NT2/D1 (cell line): ENCODE measurements at regions not wholly inside any gene's neighbourhood (a gene's known extent, or its start where the extent isn't known, plus 50 kb on each side); places are given as distances from the start of the nearest gene placed in this dataset.

Experiments used
- DNase-seq: peaks from one replicate; pipeline ENCODE4 v3.0.0-alpha.2; 2011; ENCODE audit warnings: low read depth, low spot score
- H3K27me3 ChIP-seq: 2 replicates; pipeline ENCODE4 v1.6.0; 2011; ENCODE audit warnings: mild to moderate bottlenecking; ENCODE audit not compliant: insufficient read length, insufficient read depth
- H3K36me3 ChIP-seq: 2 replicates; pipeline ENCODE4 v1.6.1; 2011; ENCODE audit warnings: mild to moderate bottlenecking, low read length, mixed read lengths; ENCODE audit not compliant: insufficient read depth, insufficient read length
- H3K4me1 ChIP-seq: 2 replicates; pipeline ENCODE4 v1.5.1; 2011; ENCODE audit not compliant: insufficient read depth, insufficient read length
- H3K4me3 ChIP-seq: 2 replicates; pipeline ENCODE4 v1.5.1; 2011; ENCODE audit warnings: low read depth; ENCODE audit not compliant: insufficient read length
- H3K9ac ChIP-seq: 2 replicates; pipeline ENCODE4 v1.6.0; 2011; ENCODE audit warnings: low read depth; ENCODE audit not compliant: insufficient read length
- H3K9me3 ChIP-seq: 2 replicates; pipeline ENCODE4 v1.5.1; 2011; ENCODE audit warnings: mild to moderate bottlenecking, low read length; ENCODE audit not compliant: insufficient read depth
- SUZ12 ChIP-seq: IDR thresholded peaks from 2 replicates; pipeline ENCODE4 v1.6.1; 2011; ENCODE audit not compliant: insufficient read length, insufficient read depth; ENCODE audit errors: extremely low read depth
- YY1 ChIP-seq: IDR thresholded peaks from 2 replicates; pipeline ENCODE4 v1.6.1; 2011; ENCODE audit not compliant: insufficient read length, insufficient read depth
- ZNF274 ChIP-seq: IDR thresholded peaks from 2 replicates; pipeline ENCODE4 v1.6.1; 2011; ENCODE audit warnings: mild to moderate bottlenecking, low read depth, low read length

- no peaks in the 10 kb centered on the region for H3K9me3 ChIP-seq
- H3K36me3 ChIP-seq = no peaks in the 10 kb centered on the region
- no peak overlapping the region for H3K4me3 ChIP-seq
- H3K27me3 ChIP-seq = no peaks in the 10 kb centered on the region
- TF ChIP-seq YY1 (no peak), SUZ12 (no peak), ZNF274 (no peak)
- no peak for DNase-seq
- H3K4me1 ChIP-seq = no peaks in the 10 kb centered on the region
- H3K9ac ChIP-seq = no peak overlapping the region
Observed at GRCh38 chr11:116136987-116137674, 632.9 kb upstream of the CADM1 start.

GRCh38 chr11:116135891-116136290, 631.7 kb upstream of the CADM1 start:
- Histone ChIP-seq H3K4me1 (no peaks in the 10 kb centered on the region), H3K9ac (no peak overlapping the region), H3K9me3 (no peaks in the 10 kb centered on the region), H3K36me3 (no peaks in the 10 kb centered on the region), H3K27me3 (no peaks in the 10 kb centered on the region), H3K4me3 (no peak overlapping the region)
- TF ChIP-seq ZNF274 (no peak), SUZ12 (no peak), YY1 (no peak)
- no peak for DNase-seq

GRCh38 chr11:116134450-116134849, 630.2 kb upstream of the CADM1 start:
- no peaks in the 10 kb centered on the region for H3K9me3 ChIP-seq
- no peak for TF ChIP-seq YY1
- no peak overlapping the region for H3K4me3 ChIP-seq
- H3K9ac ChIP-seq = no peak overlapping the region
- H3K36me3 ChIP-seq = no peaks in the 10 kb centered on the region
- no peak for DNase-seq
- no peaks in the 10 kb centered on the region for H3K27me3 ChIP-seq
- H3K4me1 ChIP-seq = no peaks in the 10 kb centered on the region

GRCh38 chr11:116132273-116132978, 628.2 kb upstream of the CADM1 start:
- Histone ChIP-seq H3K27me3 (no peaks in the 10 kb centered on the region), H3K4me3 (no peak overlapping the region), H3K36me3 (no peaks in the 10 kb centered on the region), H3K9ac (no peak overlapping the region), H3K9me3 (no peaks in the 10 kb centered on the region), H3K4me1 (no peaks in the 10 kb centered on the region)
- DNase-seq = no peak
- TF ChIP-seq YY1 (no peak), SUZ12 (no peak), ZNF274 (no peak)

- no peak overlapping the region for H3K9ac ChIP-seq
- no peaks in the 10 kb centered on the region for H3K36me3 ChIP-seq
- TF ChIP-seq SUZ12 (no peak), YY1 (no peak), ZNF274 (no peak)
- H3K4me3 ChIP-seq = no peak overlapping the region
- no peaks in the 10 kb centered on the region for H3K4me1 ChIP-seq
- no peak for DNase-seq
- no peaks in the 10 kb centered on the region for H3K27me3 ChIP-seq
- no peaks in the 10 kb centered on the region for H3K9me3 ChIP-seq
Observed at GRCh38 chr11:116130122-116130521, 625.9 kb upstream of the CADM1 start.

- TF ChIP-seq ZNF274 = no peak
- TF ChIP-seq SUZ12 = no peak
- no peak for TF ChIP-seq YY1
Observed at GRCh38 chr11:116129456-116129855, 625.2 kb upstream of the CADM1 start.

GRCh38 chr11:116126562-116126961, 622.3 kb upstream of the CADM1 start:
- no peak overlapping the region for H3K4me3 ChIP-seq
- no peak for TF ChIP-seq YY1
- no peak for TF ChIP-seq ZNF274
- no peak for TF ChIP-seq SUZ12
- H3K9me3 ChIP-seq = no peaks in the 10 kb centered on the region
- H3K36me3 ChIP-seq = no peaks in the 10 kb centered on the region
- no peaks in the 10 kb centered on the region for H3K4me1 ChIP-seq
- no peak overlapping the region for H3K9ac ChIP-seq
- H3K27me3 ChIP-seq = no peaks in the 10 kb centered on the region
- no peak for DNase-seq

More at GRCh38 chr11:116129456-116129855, 625.2 kb upstream of the CADM1 start:
- no peak overlapping the region for H3K4me3 ChIP-seq
- H3K9ac ChIP-seq = no peak overlapping the region
- H3K36me3 ChIP-seq = no peaks in the 10 kb centered on the region
- H3K9me3 ChIP-seq = no peaks in the 10 kb centered on the region
- DNase-seq = no peak
- no peaks in the 10 kb centered on the region for H3K4me1 ChIP-seq
- no peaks in the 10 kb centered on the region for H3K27me3 ChIP-seq
